Kidney (tissue), 13 donors: ENCODE measurements at regions not wholly inside any gene's neighbourhood (a gene's known extent, or its start where the extent isn't known, plus 50 kb on each side); places are given as distances from the start of the nearest gene placed in this dataset.
"Not testable (repeated sequence)": the region's sequence is repeated elsewhere in the genome, so short reads cannot be mapped to it uniquely, and the experiment has no call there.

ENCODE experiments used
- DNase-seq, 5 donors: peaks; one replicate each; pipeline ENCODE4 v3.0.0-alpha.2; 2013 to 2020
- FAIRE-seq: peaks from 2 replicates; lab custom pipeline; 2012; peaks lifted over from hg19 to GRCh38; lab: Jason Lieb, UNC
- H3K27ac ChIP-seq, 2 donors: one replicate each; pipeline ENCODE4 v1.7.0; 2013; ENCODE audit warnings: low read depth in 2 of 2, low read length in 2 of 2, inconsistent platforms in 1 of 2
- H3K27me3 ChIP-seq: one replicate; pipeline ENCODE4 v1.7.1; 2013; ENCODE audit warnings: low read length, inconsistent platforms; ENCODE audit not compliant: control insufficient read depth, insufficient read depth
- H3K36me3 ChIP-seq, 3 donors: one replicate each; pipeline versions ENCODE4 v1.7.0 to v1.7.1; 2013; ENCODE audit warnings: low read length in 3 of 3, control low read depth in 1 of 3, inconsistent platforms in 1 of 3; ENCODE audit not compliant: insufficient read depth in 3 of 3, control insufficient read depth in 2 of 3
- H3K4me1 ChIP-seq, 3 donors: one replicate each; pipeline versions ENCODE4 v1.7.0 to v1.7.1; 2013; ENCODE audit warnings: low read length in 3 of 3, inconsistent platforms in 1 of 3, low read depth in 1 of 3; ENCODE audit not compliant: control insufficient read depth in 2 of 3, insufficient read depth in 2 of 3
- H3K4me3 ChIP-seq, 3 donors: one replicate each; pipeline versions ENCODE4 v1.7.0 to v1.8.1; 2013; ENCODE audit warnings: low read length in 3 of 3, control low read depth in 1 of 3, inconsistent platforms in 1 of 3
- H3K9ac ChIP-seq, 3 donors: one replicate each; pipeline versions ENCODE4 v1.7.0 to v1.7.1; 2013; ENCODE audit warnings: low read length in 3 of 3, control low read depth in 1 of 3, inconsistent platforms in 1 of 3
- H3K9me3 ChIP-seq, 3 donors: one replicate each; pipeline versions ENCODE4 v1.7.0 to v1.7.1; 2013; ENCODE audit warnings: low read length in 3 of 3, control low read depth in 1 of 3, inconsistent platforms in 1 of 3; ENCODE audit not compliant: control insufficient read depth in 2 of 3, insufficient read depth in 1 of 3
- CTCF ChIP-seq: IDR thresholded peaks from 3 replicates; pipeline ENCODE4 v1.5.1; 2012; ENCODE audit warnings: mild to moderate bottlenecking, moderate library complexity, borderline replicate concordance; ENCODE audit not compliant: insufficient read depth; ENCODE audit errors: extremely low read depth
- intact Hi-C: fragments of 100-400 bp; cut with DNase I; formaldehyde crosslinking; loops from one replicate; pipeline ENCODE4 v1.11.1; 2022
- donor health status: control.
- donor health status: control.
- donor health status: control.
- donor health status: control.
- donor health status: control.
- donor health status: DM: yes; HTN: yes; CAD: no.
- donor health status: Normal renal cell carcinoma (clear cell type).

GRCh38 chr9:108049671-108050494 lies 560.3 kb upstream of the KLF4 start:
- intact Hi-C loops = no loop called here
- no peak for FAIRE-seq
- TF ChIP-seq CTCF = no peak

GRCh38 chr9:108049026-108049607 lies 559.5 kb upstream of the KLF4 start:
- Histone ChIP-seq H3K36me3 (no peaks in the 10 kb centered on the region), H3K9ac (no peak overlapping the region), H3K4me3 (no peak overlapping the region), H3K27ac (no peak overlapping the region), H3K9me3 (no peaks in the 10 kb centered on the region), H3K27me3 (no peaks in the 10 kb centered on the region), H3K4me1 (no peaks in the 10 kb centered on the region)
- TF ChIP-seq CTCF = no peak
- FAIRE-seq (no peak), DNase-seq (peak in 1 of 5 donors; percentile 30)
- intact Hi-C loops = no loop called here

More at GRCh38 chr9:108049671-108050494, 560.3 kb upstream of the KLF4 start:
- DNase-seq = no peak
- H3K9me3 ChIP-seq = no peaks in the 10 kb centered on the region
- no peaks in the 10 kb centered on the region for H3K27me3 ChIP-seq
- no peak overlapping the region for H3K27ac ChIP-seq
- H3K4me3 ChIP-seq = no peak overlapping the region
- no peaks in the 10 kb centered on the region for H3K36me3 ChIP-seq
- H3K4me1 ChIP-seq = no peaks in the 10 kb centered on the region
- no peak overlapping the region for H3K9ac ChIP-seq

- intact Hi-C loops = no loop called here
- Histone ChIP-seq H3K36me3 (no peaks in the 10 kb centered on the region), H3K27ac (no peak overlapping the region), H3K9me3 (peaks cover 0 to 5% (median 0%) of the 10 kb centered on the region in 3 donors), H3K4me3 (no peak overlapping the region), H3K9ac (no peak overlapping the region), H3K4me1 (no peaks in the 10 kb centered on the region), H3K27me3 (no peaks in the 10 kb centered on the region)
- TF ChIP-seq CTCF = no peak
- DNase-seq = no peak
- no peak for FAIRE-seq
Observed at GRCh38 chr9:108048406-108049025, 558.9 kb upstream of the KLF4 start.

GRCh38 chr9:108047777-108048176 lies 558.2 kb upstream of the KLF4 start:
- DNase-seq, H3K27me3 ChIP-seq, H3K4me1 ChIP-seq, FAIRE-seq, intact Hi-C loops, H3K4me3 ChIP-seq, H3K27ac ChIP-seq, H3K9me3 ChIP-seq, H3K36me3 ChIP-seq, H3K9ac ChIP-seq: not testable (repeated sequence)
